DMS53 treated with DMSO at 0.1 percent for 48 hours (cell line): ENCODE measurements at regions not wholly inside any gene's neighbourhood (a gene's known extent, or its start where the extent isn't known, plus 50 kb on each side); places are given as distances from the start of the nearest gene placed in this dataset.
"Not testable (repeated sequence)": the region's sequence is repeated elsewhere in the genome, so short reads cannot be mapped to it uniquely, and the experiment has no call there.

Source experiments
- DNase-seq: peaks from one replicate; lab custom pipeline; 2025; ENCODE audit not compliant: unreplicated experiment; lab: John Stamatoyannopoulos, UW

DNA sequence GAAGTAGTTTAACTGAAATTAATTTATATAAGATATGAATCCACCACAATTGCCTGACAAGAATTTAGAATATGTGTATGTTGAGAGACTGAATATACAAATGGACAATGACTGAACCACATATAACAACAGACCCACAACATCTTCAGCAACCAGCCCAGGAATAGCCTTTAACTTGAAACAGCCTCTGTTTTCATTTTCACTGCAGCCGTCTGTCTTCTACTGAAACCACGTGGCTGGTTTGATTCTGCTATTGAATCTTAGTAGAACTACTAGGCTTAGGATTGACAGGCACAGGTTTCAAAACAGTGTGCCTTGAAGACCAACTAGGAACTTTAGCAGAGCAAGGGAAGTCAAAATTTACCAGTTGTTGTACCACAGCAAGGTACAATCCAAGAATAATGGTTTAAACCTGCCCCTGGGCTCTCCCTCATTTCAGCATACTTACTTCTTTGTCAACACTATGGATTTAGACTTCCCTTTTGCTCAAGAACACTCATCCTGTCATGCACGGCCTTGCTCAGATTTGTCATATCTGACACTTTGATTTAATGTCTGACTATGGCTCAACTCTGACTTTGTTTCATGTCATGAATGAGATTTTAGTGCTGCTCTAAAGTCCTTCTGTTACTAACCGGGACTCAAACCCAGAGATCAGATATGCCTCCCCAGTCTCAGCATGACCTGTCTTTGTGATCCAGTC, 355.0 kb downstream of the KIF2B start:
- DNase-seq = no peak

DNA sequence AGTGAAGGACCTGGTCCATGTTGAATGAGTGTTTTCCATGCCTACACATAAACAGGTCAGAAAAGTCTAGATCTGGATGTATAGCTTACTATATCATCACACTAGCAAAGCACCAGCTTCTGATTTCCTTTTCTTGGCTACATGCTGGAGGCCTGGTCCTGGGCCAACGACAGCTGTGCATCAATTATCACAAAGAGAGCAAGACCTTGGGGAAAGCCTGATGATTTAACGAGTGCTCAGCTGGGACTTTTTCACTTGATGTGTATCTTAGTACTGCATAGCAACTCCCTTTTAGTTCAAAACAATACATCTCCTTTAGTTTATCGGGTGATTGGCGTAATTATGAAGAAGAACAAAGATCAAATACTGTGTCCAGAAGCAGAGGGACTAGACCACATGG, 358.2 kb downstream of the KIF2B start:
- DNase-seq = no peak

DNA sequence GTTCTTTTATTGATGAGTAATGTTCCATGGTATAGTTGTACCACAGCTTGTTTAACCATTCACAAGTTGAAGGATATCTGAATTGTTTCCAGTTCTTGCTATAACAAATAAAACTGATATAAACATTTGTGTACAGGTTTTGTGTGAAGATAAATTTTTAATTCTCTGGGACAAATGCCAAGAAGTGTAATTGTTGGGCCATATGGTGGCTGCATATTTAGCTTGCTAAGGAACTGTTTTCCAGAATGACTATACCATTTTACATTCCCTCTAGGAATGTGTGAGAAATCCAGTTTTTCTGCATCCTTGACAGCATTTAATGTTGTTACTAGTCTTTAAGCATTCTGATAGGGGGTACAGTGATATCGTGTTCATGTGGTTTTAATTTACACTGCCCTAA, 368.5 kb downstream of the KIF2B start:
- no peak for DNase-seq

DNA sequence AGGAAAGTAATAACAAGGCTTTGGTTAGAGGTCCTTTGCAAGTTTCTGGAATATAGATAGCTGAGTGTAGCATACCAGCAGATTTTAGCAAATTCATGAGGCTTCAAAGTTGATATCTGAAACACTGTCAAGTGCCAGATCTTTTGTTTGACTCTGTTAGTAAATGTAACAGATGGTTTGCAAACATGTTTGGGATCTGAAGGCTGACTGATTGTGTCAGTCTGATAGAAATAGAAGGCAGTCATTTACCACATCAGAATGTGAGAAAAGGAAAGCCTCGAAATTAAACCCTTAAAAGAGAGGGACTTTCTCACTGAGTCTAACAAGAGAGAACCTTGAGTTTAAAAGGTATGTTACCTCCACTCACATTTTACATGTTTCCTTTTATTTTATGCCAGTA, 371.5 kb downstream of the KIF2B start:
- no peak for DNase-seq

DNA sequence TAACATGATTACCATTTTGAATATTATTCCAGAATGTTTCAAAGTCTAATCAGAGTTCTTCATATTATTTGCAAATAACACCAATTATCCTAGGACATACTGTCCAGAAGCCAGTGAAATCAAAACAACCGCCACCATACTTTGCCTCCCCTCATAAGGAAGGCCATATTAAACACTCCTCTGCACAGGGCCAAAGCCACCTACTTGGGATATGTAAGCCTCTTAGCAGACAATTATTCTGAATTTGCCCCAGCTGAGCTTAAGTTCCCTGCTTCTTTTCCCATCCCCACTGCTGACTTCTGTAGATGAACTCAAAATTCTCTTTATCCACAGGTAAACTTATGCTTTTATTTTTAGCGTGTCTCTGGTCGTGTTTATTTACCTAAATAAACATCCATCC, 374.0 kb downstream of the KIF2B start:
- no peak for DNase-seq

DNA sequence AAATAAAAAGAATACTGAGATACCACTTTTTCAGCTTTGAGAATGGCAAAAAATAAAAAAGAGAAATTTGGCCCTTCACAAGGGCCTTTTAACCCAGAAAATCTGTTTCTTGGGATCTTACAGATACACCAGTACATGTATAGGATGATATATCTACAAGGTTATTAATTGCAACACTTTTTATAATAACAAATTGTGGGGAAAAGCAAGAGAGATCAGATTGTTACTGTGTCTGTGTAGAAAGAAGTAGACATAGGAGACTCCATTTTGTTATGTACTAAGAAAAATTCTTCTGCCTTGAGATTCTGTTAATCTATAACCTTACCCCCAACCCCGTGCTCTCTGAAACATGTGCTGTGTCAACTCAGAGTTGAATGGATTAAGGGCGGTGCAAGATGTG, 378.7 kb downstream of the KIF2B start:
- DNase-seq = not testable (repeated sequence)

DNA sequence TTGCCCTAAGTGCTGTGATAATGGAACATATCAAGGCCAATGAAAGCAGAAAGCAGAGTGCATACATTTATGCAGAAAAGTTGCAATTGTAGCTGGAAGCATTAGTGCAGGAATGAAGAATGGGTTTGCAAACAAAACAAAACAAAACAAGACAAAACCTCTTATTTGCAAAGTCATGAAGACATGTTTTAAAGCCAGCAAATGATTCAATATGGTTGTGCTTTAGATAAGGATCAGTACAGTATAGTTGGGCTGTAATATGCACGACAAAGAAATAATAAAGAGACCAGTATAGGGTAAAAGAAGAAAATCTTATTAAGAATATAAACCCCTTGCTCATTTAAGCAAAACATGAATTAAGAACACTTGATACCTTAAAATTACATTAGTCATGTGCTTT, 398.1 kb downstream of the KIF2B start:
- DNase-seq = no peak

DNA sequence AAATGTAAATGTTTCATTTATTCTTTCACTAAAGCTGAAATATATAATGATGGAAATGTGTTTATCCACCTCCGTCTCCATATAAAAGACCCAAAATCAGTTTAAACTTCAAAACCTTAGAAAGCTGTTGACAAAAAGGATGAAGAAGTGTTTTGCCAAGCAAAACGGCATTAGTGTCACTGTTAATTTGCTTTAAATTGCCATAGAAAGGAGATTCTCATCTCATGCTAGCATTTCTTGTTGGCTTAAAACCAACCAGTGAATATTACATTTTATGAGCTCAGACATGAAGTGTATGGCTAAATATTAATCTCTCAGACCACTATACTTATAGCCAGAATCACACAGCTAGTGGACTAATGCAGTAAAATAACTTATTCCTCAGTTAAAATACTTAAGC, 398.8 kb downstream of the KIF2B start:
- no peak for DNase-seq

DNA sequence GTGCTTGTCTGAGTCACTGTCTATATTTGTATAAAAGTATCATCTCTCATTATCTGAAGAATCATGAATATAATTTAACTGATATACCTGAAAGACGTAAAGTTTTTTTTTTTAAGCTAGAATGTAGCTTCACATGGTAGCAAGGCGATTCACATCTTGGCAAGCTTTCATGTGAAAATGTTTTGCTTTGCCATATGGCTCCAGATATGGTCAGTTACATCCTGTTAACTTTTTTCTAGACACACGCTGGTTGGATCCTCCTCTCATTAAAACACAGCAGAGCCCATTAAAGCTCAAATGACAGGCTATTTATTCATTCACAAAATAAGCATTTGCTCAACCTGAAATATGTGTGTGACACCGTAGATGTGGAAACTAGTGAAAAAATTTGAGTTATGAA, 412.8 kb downstream of the KIF2B start:
- no peak for DNase-seq

DNA sequence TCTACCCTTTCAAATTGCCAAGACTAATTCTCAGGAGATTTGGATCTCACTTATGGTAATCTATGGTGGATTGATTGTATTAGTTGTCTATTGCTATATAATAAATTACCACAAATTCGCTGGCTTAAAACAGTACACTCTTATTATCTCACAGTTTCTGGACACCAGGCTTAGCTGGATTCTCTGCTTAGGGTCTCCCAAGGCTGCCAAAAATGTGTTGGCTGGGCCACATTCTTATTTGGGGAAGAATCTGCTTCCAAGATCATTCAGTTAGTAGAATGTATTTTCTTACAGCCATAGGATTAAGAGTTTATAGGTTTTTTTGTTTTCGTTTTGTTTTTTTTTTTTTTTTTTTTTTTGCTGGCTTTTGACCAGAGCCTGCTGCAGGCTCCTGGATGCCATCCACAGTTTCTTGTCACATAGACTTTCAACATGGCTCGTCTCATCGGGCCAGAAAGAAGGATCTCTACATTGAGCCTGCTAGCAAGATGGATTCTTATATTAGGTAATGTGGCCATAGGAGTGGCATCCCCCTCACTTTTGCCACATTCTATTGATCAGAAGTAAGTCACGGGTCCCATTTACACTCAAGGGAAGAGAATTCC, 415.3 kb downstream of the KIF2B start:
- DNase-seq = no peak

DNA sequence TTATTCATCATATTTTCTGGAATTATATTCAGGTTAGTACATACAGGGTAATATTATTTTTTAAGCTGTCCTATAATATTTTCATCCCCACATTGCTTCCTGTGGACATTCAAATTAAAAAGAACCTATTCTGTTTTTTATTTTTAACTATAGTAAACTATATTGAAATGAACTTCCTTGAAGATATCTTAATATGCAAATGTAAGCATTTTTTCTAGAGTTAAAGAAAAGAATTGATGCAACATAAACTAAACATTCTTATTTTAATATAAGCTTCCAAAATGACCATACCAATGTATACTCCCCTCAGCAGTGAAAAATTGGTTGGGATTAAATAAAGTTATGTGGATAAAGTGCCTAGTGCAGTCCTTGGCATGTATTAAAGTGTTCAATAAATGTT, 416.6 kb downstream of the KIF2B start:
- no peak for DNase-seq

DNA sequence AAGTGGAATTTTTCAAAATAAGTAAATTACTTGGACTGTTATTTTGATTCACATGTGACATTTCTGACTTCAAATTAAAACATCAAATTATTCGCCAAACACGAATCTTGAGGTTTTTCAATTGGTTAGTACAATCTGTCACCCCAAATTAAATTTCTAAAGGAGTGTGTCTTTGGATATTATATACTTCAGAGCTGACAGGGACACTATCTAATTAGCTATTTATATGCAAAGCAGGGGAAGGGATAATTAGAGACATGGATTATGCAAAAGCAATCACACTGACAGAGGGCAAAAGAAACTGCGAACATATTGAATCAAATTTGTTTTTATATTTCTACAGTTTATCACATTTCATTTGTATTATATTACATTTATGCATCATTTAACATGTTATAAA, 433.0 kb downstream of the KIF2B start:
- DNase-seq = no peak

DNA sequence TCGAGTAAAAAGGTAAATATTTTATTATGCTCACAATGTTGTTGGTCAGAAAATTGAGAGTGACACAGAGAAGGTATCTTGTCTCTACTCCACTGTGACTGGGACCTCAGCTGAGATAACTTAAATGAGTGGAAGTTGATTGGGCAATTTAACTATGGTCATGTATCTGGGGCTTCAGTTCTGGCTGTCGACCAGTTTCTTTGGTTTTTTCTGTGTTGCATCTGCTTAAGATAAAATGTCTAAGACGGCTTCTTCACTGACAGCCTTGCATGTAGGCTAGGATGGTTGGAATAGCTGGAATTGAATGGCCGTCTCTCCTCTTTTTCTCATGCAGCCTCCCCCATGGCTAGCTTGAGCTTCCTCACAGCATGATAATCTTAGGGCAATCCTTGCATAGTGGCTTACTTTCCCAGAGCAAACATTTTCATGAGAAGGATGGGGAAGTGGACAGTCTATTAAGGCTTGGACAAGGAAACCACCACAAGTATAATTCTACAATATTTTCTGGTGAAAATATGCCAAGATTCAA, 433.7 kb downstream of the KIF2B start:
- no peak for DNase-seq

DNA sequence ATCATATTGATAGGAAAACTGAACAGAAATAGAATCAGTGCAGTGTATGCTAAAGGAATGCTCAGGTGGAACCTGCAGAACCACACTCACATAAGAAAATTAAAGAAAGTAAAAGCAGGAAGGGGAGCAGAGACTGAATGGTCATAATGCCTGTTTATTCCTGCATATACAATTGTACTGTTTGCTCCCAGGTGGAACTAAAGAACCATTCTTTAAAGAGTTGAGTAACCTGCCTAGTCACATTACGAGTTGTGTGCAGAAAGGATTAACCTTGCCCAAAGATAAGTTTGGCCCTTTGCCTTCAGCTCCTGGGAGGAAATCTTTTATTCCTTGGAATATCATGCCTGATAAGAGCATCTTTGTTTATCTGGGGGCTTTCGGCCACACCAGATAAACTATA, 434.7 kb downstream of the KIF2B start:
- no peak for DNase-seq

DNA sequence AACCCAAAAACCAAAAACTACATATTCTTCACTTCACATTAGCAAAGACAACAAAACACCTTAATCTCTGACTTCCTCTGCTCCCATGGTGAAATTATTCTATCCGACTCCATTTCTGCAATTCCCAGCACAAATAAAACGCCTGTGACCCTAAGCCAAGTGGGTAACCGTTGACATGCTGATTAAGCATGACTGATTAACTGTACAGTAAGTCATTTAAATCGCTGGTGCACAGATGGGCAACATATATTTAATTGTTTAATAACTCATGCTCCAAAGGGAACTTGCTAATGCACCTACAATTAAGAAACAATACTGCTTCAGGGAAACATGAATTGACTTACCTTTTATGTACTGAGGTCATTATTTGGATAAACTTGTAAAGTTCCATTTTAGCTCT, 436.7 kb downstream of the KIF2B start:
- DNase-seq = no peak

DNA sequence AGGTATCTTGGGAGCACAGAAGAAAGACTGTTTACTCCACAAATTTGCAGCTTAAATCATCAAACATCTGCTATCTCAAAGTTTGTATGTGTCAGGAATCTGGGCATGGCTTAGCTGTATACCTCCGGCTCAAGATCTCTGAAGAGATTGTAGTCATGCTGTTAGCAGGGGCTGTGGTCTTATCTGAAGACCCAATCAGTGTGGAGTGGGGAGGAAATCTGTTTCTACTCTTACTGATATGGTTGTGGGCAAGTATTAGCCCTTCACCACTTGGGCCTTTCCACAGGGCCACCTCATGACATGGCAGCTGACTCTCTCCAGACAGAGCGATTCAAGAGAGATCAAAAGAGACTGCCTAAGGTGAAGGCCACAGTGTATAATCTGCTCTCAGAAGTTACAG, 438.7 kb downstream of the KIF2B start:
- no peak for DNase-seq

DNA sequence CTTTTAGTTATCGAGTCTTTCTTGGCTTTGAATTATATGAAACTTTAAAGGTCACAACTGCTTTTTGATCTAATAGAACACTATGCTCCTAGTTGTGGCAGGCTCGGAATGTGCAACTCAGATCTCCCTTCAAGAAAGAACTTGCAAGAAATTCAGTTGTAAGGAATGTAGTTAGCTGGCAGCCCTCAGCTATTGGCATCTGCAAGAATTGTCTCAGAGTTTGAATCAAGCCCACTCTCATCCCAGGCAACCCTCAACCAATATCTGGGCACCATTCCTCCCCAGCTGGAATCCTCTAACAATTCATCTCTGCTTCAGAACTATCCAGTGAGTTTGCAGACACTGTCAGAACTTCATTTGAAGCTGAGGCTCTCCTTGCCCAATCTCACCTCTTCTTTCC, 447.2 kb downstream of the KIF2B start:
- no peak for DNase-seq

DNA sequence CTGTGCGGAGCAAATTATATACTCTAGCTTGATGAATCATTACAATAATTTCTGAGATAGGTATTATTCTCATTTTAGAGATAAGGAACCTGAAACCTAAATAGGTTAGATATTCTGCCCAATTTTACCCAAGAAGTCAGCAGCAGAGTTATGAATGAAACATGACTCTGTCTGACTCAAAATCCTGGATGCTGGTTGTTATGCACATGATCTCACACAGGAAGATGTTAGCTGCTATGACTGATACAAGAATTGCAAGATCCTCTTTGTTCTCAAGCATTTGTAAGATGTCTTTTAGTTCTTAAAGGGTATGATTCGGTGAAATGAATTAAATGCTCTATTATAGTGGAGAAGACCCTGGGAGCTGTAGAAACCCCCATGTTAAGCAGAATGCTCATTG, 447.8 kb downstream of the KIF2B start:
- no peak for DNase-seq

DNA sequence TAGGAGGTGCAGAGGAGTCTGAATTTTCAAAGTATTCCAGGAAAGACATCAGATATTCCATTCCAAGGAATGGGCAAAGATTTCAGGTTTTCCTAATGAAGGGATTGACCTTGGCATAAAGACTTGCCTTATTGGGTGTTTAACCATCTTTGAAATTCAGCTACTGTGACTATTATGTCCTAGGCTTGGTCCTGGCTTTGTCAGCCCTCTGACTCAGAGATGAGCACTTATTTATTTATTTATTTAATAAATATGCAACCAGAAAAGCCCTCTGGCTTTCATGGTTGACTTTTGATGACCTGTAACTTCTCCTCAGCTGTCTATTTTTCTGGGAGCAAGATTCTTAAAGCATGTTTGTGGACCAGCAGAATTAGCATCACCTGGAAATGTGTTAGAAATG, 455.1 kb downstream of the KIF2B start:
- no peak for DNase-seq

DNA sequence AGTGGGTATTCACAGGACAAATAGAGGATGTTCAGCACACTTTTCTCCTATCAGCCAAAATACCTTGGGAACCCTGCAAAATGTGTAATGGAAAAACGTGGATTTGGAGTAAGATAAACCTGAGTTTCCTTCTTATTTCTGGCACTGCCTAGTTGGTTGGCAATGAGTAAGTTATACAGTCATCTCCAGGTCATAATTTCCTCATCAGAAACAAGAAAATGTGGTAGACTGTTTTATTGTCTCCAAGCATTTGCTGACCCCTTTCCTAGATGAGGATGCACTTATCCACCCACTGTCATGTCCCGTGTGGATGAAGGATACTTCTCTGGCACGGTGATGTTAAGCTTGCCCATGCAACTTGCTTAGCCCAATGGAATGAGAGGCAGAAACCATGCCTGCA, 458.0 kb downstream of the KIF2B start:
- DNase-seq = no peak

DNA sequence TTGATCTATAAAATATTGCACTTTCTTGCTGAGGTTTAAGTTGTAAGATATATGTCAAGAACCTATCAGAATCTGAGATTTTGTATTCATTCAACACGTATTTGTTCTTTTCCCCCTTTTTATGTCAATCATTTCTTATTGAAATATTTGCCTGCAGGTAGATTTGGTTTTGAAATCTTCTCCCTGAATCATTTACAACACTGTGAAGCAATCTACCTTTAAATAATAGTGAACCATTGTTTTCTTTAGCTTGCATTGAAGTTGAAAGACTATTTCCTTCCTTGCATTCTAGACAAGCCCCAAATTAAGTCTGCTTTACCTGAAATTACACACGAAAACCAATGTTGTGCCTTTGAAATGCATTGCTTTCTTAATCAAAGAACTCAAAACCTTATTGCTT, 460.2 kb downstream of the KIF2B start:
- DNase-seq = no peak

DNA sequence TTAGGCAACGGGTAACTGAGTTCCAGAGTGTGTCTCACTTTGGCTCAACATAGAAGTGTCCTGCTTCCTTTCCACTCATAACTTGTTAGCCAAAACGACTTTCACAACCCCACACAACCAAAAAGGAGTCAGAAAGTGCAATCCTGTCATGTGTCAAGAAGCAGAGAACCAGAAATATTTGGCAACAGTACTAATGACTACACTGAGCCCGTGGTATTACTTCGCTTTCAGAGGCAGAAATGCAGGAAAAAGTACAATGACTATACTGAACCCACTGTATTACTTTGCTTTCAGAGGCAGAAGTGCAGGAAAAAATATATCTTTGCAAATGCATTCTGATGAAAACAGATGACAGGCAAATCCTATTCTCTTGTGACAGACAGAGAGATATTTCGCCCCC, 484.6 kb downstream of the KIF2B start:
- DNase-seq = no peak

DNA sequence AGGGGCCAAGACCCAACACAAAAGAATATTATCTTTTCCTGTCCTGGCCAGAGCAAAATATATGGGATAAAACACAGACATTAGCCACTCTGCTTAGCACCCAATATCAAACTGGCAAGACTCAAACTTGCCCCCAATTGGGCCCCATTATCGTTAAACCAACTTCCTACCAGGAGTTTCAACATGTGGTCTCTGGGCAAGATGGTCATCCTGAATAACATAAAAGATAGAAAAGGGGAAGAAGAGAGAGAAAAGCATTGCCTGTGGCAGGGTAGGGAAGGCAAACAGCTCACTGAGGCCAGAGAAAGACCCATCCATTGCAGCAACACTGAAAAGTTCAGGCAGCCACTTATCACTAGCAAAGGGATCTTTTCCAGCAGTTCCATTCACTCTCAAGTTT, 502.1 kb downstream of the KIF2B start:
- no peak for DNase-seq
